ENCODE measurements at regions not wholly inside any gene's neighbourhood (a gene's known extent, or its start where the extent isn't known, plus 50 kb on each side); places are given as distances from the start of the nearest gene placed in this dataset.

GRCh38 chr1:57485643-57486042 lies 61.8 kb upstream of the DAB1 start:
- TF ChIP-seq POLR2AphosphoS5 (IDR thresholded peaks at IDR 0.05; ENCODE audit: low read depth, low read length) (no peak), TAF1 (IDR thresholded peaks at IDR 0.05; ENCODE audit: borderline replicate concordance, low read depth, low read length) (no peak)
